DOHH2 (cell line): ENCODE measurements at regions not wholly inside any gene's neighbourhood (a gene's known extent, or its start where the extent isn't known, plus 50 kb on each side); places are given as distances from the start of the nearest gene placed in this dataset.

Source experiments
- H3F3A ChIP-seq: fragments of 200-600 bp; sonication (generic), shearing (Covaris generic); 2 replicates; pipeline ENCODE4 v1.6.0; 2016; ENCODE audit warnings: antibody characterized with exemption, mild to moderate bottlenecking; ENCODE audit not compliant: control insufficient read depth, insufficient read depth
- H3K27ac ChIP-seq: fragments of 200-600 bp; sonication (generic); 2 replicates; pipeline ENCODE4 v1.5.1; 2014; ENCODE audit warnings: low read depth, mild to moderate bottlenecking, low read length, moderate library complexity
- H3K27me3 ChIP-seq: fragments of 200-600 bp; sonication (generic); 2 replicates; pipeline ENCODE4 v1.6.1; 2014; ENCODE audit warnings: mild to moderate bottlenecking, low read length, mixed read lengths; ENCODE audit not compliant: control insufficient read depth
- H3K36me3 ChIP-seq: fragments of 200-600 bp; sonication (generic); 2 replicates; pipeline ENCODE4 v1.6.1; 2014; ENCODE audit warnings: mild to moderate bottlenecking, low read length, moderate library complexity, mixed read lengths; ENCODE audit not compliant: control insufficient read depth
- H3K4me1 ChIP-seq: fragments of 200-600 bp; sonication (generic); 2 replicates; pipeline ENCODE4 v1.6.1; 2014; ENCODE audit warnings: mild to moderate bottlenecking, low read length, mixed read lengths; ENCODE audit not compliant: control insufficient read depth
- H3K4me2 ChIP-seq: fragments of 200-600 bp; sonication (generic); 2 replicates; pipeline ENCODE4 v1.6.0; 2014; ENCODE audit warnings: mild to moderate bottlenecking, low read length, moderate library complexity
- H3K4me3 ChIP-seq: fragments of 200-600 bp; sonication (generic); 2 replicates; pipeline ENCODE4 v1.5.1; 2014; ENCODE audit warnings: mild to moderate bottlenecking, low read length, mixed read lengths
- H3K79me2 ChIP-seq: fragments of 200-600 bp; sonication (generic); 2 replicates; pipeline ENCODE4 v1.6.1; 2014; ENCODE audit warnings: mild to moderate bottlenecking, low read length, mixed read lengths; ENCODE audit not compliant: control insufficient read depth
- H3K9me2 ChIP-seq: fragments of 200-600 bp; sonication (generic); replicated peaks from 2 replicates; pipeline ENCODE4 v1.6.1; 2014; ENCODE audit warnings: mild to moderate bottlenecking, low read length, mixed read lengths; ENCODE audit not compliant: control insufficient read depth
- H3K9me3 ChIP-seq: fragments of 200-600 bp; sonication (generic); 2 replicates; pipeline ENCODE4 v1.6.1; 2014; ENCODE audit warnings: antibody characterized with exemption, low read length, mixed read lengths; ENCODE audit not compliant: control insufficient read depth, insufficient read depth
- H4K20me1 ChIP-seq: fragments of 200-600 bp; sonication (generic); 2 replicates; pipeline ENCODE4 v1.6.0; 2014; ENCODE audit warnings: low read depth, mild to moderate bottlenecking, antibody characterized with exemption, low read length, moderate library complexity; ENCODE audit not compliant: control insufficient read depth, insufficient read depth
- CTCF ChIP-seq: fragments of 200-600 bp; sonication (generic); IDR thresholded peaks from one replicate; pipeline ENCODE4 v1.5.1; 2014; ENCODE audit warnings: antibody characterized with exemption, mild to moderate bottlenecking, low read depth, low read length; ENCODE audit not compliant: poor library complexity, severe bottlenecking
- EZH2phosphoT487 ChIP-seq: fragments of 200-600 bp; sonication (generic); IDR thresholded peaks from 2 replicates; pipeline ENCODE4 v1.6.1; 2017; ENCODE audit warnings: borderline replicate concordance, mild to moderate bottlenecking, antibody characterized with exemption, low read length, moderate library complexity, mixed read lengths

- no peaks in the 10 kb centered on the region for H3K4me1 ChIP-seq
- H3K4me3 ChIP-seq = no peak overlapping the region
- H3K9me3 ChIP-seq = no peaks in the 10 kb centered on the region
- no peaks in the 10 kb centered on the region for H3F3A ChIP-seq
- no peaks in the 10 kb centered on the region for H3K9me2 ChIP-seq
- no peak overlapping the region for H3K27ac ChIP-seq
- no peaks in the 10 kb centered on the region for H4K20me1 ChIP-seq
- no peak for TF ChIP-seq EZH2phosphoT487
- TF ChIP-seq CTCF = no peak
- no peaks in the 10 kb centered on the region for H3K79me2 ChIP-seq
- H3K4me2 ChIP-seq = no peak overlapping the region
- no peaks in the 10 kb centered on the region for H3K36me3 ChIP-seq
- no peaks in the 10 kb centered on the region for H3K27me3 ChIP-seq
Observed at GRCh38 chr15:93302080-93302765, 213.2 kb upstream of the RGMA start.

GRCh38 chr15:93300796-93301195 lies 211.8 kb upstream of the RGMA start:
- H3K79me2 ChIP-seq = no peaks in the 10 kb centered on the region
- H3K27ac ChIP-seq = no peak overlapping the region
- no peaks in the 10 kb centered on the region for H3K9me2 ChIP-seq

GRCh38 chr15:93299675-93300074 lies 210.7 kb upstream of the RGMA start:
- no peak overlapping the region for H3K27ac ChIP-seq
- no peaks in the 10 kb centered on the region for H3K9me2 ChIP-seq
- no peak overlapping the region for H3K4me2 ChIP-seq
- no peaks in the 10 kb centered on the region for H3K4me1 ChIP-seq
- no peak overlapping the region for H3K4me3 ChIP-seq
- H3K79me2 ChIP-seq = no peaks in the 10 kb centered on the region
- H3K9me3 ChIP-seq = no peaks in the 10 kb centered on the region
- no peak for TF ChIP-seq EZH2phosphoT487
- no peak for TF ChIP-seq CTCF
- no peaks in the 10 kb centered on the region for H3K27me3 ChIP-seq
- H4K20me1 ChIP-seq = no peaks in the 10 kb centered on the region
- no peaks in the 10 kb centered on the region for H3K36me3 ChIP-seq
- H3F3A ChIP-seq = no peaks in the 10 kb centered on the region

More at GRCh38 chr15:93300796-93301195, 211.8 kb upstream of the RGMA start:
- TF ChIP-seq CTCF (no peak), EZH2phosphoT487 (no peak)
- Histone ChIP-seq H3K4me1 (no peaks in the 10 kb centered on the region), H3K9me3 (no peaks in the 10 kb centered on the region), H3K36me3 (no peaks in the 10 kb centered on the region), H3K4me3 (no peak overlapping the region), H3F3A (no peaks in the 10 kb centered on the region), H3K27me3 (no peaks in the 10 kb centered on the region), H3K4me2 (no peak overlapping the region), H4K20me1 (no peaks in the 10 kb centered on the region)
